ENCODE measurements at regions not wholly inside any gene's neighbourhood (a gene's known extent, or its start where the extent isn't known, plus 50 kb on each side); places are given as distances from the start of the nearest gene placed in this dataset.
"Not testable (repeated sequence)": the region's sequence is repeated elsewhere in the genome, so short reads cannot be mapped to it uniquely, and the experiment has no call there.

DNA sequence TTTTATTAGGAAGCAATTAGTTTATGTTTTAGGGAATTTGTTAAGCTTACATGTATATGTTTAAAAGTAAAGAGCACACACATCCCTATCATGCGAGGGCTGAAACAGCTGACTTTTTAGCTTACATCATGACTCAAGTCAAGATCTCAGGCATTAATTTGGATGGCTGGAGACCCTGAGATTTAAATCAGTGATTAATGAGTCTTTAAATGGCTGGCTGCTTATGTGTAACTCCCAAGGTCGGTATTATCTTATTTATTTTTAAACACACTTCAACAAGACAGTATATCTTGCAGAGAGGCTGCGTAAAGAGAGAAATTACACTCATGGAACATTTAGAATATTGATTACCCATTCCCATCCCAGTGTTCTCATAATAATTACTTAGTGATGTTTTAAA lies 169.4 kb downstream of the KBTBD8 start:
- no peak for DNase-seq

DNA sequence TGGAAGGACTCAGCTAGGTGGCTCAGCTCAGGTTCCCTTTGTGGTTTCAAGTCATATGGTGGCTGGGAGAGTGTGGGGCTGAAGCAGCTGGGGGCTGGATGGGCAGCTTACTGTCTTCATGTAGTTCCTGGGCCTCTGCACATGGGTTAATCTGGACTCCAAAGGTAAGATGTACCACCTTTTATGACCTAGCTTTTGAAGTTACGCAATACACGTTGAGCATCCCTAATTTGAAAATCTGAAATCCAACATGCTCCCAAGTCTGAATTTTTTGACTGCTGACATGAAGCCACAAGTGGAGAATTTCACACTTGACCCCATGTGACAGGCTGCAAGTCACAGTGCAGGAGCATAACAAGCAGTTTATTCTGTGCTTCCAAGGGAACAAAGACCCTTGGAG lies 173.7 kb downstream of the KBTBD8 start:
- no peak for DNase-seq

GRCh38 chr3:67173130-67173529 lies 175.0 kb downstream of the KBTBD8 start:
- not testable (repeated sequence) for DNase-seq

DNA sequence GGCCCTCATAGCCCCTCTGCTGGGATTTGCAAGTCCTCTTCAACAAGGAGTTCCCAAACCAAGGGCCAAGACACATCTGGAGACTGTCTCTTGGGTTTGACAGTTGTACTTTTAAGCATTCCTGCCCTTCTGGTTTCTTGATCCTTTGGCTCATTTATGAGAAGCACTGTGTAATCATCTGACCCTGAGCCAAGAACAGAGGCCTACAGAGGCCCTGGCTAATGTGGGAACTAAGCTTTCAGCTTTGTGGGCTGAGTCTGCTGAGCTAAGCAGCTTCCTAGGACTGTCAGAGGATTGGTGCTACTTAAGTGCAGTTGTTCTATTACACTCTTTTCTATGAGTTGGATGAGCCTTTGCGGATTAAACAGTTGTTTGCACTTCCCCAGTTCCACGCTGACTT lies 178.3 kb downstream of the KBTBD8 start:
- DNase-seq = no peak

DNA sequence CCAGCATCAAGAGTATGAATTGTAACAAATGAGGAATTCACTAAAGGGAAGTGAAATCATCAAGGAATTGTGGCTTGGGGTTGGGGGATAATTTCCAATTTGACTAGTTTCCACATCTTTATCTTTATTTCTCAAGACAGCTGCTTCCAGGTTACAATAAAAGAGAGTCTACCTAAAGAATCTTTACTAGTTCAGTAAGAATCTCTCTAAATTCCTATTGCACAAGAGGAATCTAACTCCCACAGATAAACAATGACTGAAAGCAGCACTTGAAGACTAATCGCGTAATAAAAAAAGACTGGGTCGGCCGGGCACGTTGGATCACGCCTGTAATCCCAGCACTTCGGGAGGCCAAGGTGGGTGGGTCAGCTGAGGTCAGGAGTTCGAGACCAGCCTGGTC lies 194.4 kb downstream of the KBTBD8 start:
- no peak for DNase-seq

- DNase-seq = no peak
Observed at GRCh38 chr3:67196677-67197076, 198.6 kb downstream of the KBTBD8 start.

- no peak for DNase-seq
Observed at GRCh38 chr3:67198374-67198773, 200.3 kb downstream of the KBTBD8 start.

GRCh38 chr3:67200618-67201017 lies 202.5 kb downstream of the KBTBD8 start:
- no peak for DNase-seq

- DNase-seq = no peak
Observed at GRCh38 chr3:67201026-67201425, 202.9 kb downstream of the KBTBD8 start.

- DNase-seq = no peak
Observed at GRCh38 chr3:67202053-67202452, 203.9 kb downstream of the KBTBD8 start.

GRCh38 chr3:67204951-67205350 lies 206.8 kb downstream of the KBTBD8 start:
- DNase-seq = no peak

GRCh38 chr3:67215690-67216089 lies 217.6 kb downstream of the KBTBD8 start:
- DNase-seq = no peak

GRCh38 chr3:67227030-67227429 lies 228.9 kb downstream of the KBTBD8 start:
- DNase-seq = no peak

DNA sequence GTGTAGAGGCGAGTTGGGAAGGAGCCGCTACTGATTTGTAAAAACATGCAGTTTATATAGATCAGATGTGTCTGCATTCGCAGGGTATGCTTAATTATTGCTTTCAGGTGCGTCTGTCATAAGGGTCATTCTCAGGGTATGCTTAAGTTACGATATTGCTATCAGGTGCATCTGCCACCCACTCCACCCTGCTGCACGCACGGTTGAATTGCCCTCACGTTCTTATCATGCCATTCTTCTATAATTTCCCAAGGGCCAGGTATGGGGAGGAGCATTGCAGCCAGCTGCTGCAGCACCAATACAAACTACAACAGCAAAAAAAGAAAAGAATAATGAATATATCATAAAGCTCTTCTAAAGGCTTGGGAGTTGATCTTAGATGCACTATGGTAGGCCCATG lies 230.0 kb downstream of the KBTBD8 start:
- no peak for DNase-seq

GRCh38 chr3:67232642-67233041 lies 234.5 kb downstream of the KBTBD8 start:
- no peak for DNase-seq

GRCh38 chr3:67239353-67239752 lies 241.2 kb downstream of the KBTBD8 start:
- no peak for DNase-seq

DNA sequence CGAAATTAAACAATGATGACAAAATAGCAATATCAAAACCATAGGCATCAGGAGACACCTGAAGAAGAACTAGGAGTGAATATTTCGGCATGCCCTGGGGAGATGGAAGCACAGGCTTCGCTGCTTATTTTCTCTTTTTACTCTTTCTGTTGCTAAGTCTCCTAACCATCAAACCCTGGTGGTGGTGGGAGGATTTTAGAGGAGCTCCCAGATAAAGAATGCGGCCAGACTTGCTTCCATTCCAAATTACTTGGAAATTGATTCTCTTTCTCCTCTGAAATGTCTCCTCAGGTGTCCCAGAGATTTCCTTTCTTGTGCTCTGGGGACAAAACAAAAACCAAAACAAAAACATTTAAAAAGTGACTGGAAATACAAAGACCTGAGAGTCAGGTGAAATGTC lies 243.0 kb downstream of the KBTBD8 start:
- no peak for DNase-seq

DNA sequence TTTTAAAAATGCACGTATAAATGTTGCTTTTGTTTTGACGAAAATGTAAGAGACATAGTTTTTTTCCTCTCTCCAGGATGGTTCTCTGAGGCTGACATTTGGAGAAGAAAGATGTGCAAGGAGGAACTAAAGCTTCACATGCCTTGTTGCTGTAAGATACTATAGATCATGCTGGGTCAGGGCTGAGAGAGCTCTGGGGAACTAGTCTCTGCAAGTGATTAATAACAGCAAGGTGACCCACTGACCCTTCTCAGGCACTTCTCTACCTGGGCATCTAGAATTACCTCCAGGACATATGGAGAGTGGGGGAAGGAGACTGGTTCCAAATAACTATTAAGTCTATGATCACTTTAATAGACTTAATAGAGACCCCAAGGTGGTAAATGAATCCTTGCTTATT lies 246.0 kb downstream of the KBTBD8 start:
- no peak for DNase-seq

DNA sequence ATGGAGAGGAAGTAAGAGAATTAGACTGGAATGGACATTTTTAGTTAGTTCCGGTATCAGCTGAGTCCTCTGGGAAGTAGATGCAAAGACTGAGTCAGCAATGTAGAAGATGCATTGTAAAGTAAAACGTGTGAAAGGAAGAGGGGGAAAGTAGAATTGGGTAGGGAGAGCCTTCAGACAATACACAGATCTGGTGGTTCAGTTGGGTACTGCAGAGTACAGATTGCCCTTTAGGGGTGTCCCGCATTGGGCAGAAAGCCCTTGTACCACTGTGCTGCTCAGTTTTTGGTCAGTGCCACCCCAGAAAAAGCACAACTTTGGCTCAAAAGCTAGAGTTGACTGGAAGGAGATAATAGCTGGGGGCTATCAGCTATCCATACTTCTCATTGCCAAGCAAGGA lies 247.4 kb downstream of the KBTBD8 start:
- no peak for DNase-seq

DNA sequence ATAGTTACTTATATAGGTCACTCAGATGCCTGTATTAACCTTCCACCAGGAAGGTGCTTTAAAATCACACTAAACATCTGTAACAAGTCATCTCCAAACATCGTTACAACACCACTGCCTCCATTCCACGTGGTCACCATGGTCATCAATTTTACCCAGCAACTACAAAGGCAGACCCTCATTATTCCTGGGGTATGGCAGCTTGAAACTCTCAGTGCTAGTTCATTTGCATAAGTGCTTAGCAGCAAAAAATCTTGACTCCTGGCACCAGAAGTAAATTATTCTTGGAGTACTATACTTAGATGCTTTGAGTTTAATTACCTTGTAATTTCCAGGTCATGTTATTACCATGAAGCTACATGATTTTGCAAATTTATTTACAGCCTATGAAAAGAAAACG lies 250.6 kb downstream of the KBTBD8 start:
- no peak for DNase-seq

DNA sequence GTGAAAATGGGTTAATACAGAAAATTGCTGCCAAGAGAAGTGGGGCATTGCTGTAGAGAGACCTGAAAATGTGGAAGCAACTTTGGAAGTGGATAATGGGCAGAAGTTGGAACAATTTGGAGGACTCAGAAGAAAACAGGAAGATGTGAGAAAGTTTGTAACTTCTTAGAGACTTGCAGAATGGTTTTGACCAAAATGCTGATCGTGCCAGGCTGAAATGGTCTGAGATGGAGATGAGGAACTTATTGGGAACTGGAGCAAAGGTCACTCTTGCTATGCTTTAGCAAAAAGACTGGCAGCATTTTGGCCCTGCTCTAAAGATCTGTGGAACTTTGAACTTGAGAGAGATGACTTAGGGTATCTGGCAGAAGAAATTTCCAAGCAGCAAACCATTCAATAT lies 254.8 kb downstream of the KBTBD8 start:
- DNase-seq = not testable (repeated sequence)

- no peak for DNase-seq
Observed at GRCh38 chr3:67278015-67278618, 280.0 kb downstream of the KBTBD8 start.

DNA sequence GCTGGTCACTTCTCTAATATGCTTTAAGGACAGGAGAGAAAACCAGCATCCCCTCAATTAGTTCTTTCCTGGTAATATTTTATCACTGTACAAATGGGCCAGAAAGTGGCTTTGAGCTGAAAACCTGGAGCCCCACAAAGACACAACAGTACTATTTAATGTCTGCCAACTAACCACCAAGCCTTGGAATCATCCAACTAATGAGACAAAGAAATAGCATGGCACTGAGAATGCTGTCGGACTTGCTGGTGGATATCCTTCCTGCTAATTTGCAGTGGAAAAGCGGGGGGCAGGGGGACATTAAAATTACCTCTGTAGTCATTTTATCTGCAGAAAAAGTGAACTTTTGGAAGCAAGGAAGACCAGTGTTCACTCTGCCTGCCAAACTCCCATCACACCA lies 288.5 kb downstream of the KBTBD8 start:
- DNase-seq = no peak

GRCh38 chr3:67288466-67289106 lies 290.5 kb downstream of the KBTBD8 start:
- DNase-seq = no peak

GRCh38 chr3:67289626-67290025 lies 291.5 kb downstream of the KBTBD8 start:
- no peak for DNase-seq
